K562 (cell line): ENCODE measurements at regions not wholly inside any gene's neighbourhood (a gene's known extent, or its start where the extent isn't known, plus 50 kb on each side); places are given as distances from the start of the nearest gene placed in this dataset.

ENCODE experiments used
- ATAC-seq: fragments of 200-7000 bp; cut with Tn5 transposase; 3 replicates; pipeline ENCODE4 v1.9.1; 2020; ENCODE audit warnings: moderate library complexity
- BruUV-seq: library from RNA; stranded (reverse); fragments of 400-500 nt; replicated peaks from 2 replicates; lab custom pipeline; 2021; lab: Mats Ljungman, UMichigan
- CTCF ChIA-PET: fragments of 300-600 bp; formaldehyde crosslinking; extraction: SDS; loops from one replicate; lab custom pipeline; 2021; ENCODE audit warnings: low intra/inter-chr PET ratio; lab: Yijun Ruan, JAX
- POLR2A ChIA-PET: fragments of 300-600, 350-650 bp; sonication (Branson Sonifier 250); formaldehyde crosslinking; extraction: SDS; loops from one replicate; lab custom pipeline; 2021; ENCODE audit warnings: antibody characterized with exemption, inconsistent platforms; lab: Yijun Ruan, JAX
- DNase-seq, 4 experiments: peaks; one replicate each; pipeline versions ENCODE4 v3.0.0 to v3.0.0-alpha.2; 2011 to 2018; ENCODE audit warnings: low spot score in 3 of 4, mixed read lengths in 3 of 4; ENCODE audit errors: extremely low read depth in 1 of 4
- FAIRE-seq: peaks from 2 replicates; lab custom pipeline; 2011; peaks lifted over from hg19 to GRCh38; lab: Jason Lieb, UNC
- H2AFZ ChIP-seq: 2 replicates; pipeline ENCODE4 v1.6.0; 2011; ENCODE audit warnings: low read depth, low read length, control low read depth, inconsistent platforms
- H3K27ac ChIP-seq: fragments of 200-600 bp; 3 replicates; pipeline ENCODE4 v1.8.0; 2011; ENCODE audit warnings: low read depth, mild to moderate bottlenecking, control low read depth, inconsistent platforms, low read length, moderate library complexity, mixed read lengths; ENCODE audit errors: extremely low read depth
- H3K27me3 ChIP-seq, 2 experiments: fragments of 300-600 bp in 1 of 2; 2 replicates in 1 of 2; 3 replicates in 1 of 2; pipeline versions ENCODE4 v1.6.0 to v1.8.0; 2011; ENCODE audit warnings: inconsistent platforms in 2 of 2, low read length in 2 of 2, mild to moderate bottlenecking in 1 of 2, mixed read lengths in 1 of 2, moderate library complexity in 1 of 2; ENCODE audit not compliant: control insufficient read depth in 2 of 2, insufficient read depth in 2 of 2
- H3K36me3 ChIP-seq: fragments of 300-600 bp; 3 replicates; pipeline ENCODE4 v1.8.0; 2011; ENCODE audit warnings: mild to moderate bottlenecking, low read length, inconsistent platforms; ENCODE audit not compliant: control insufficient read depth, insufficient read depth
- H3K4me1 ChIP-seq, 2 experiments: fragments of 200-600 bp in 1 of 2; replicated peaks in 1 of 2; 2 replicates in 1 of 2; 3 replicates in 1 of 2; pipeline versions ENCODE4 v1.5.1 to v1.8.0; 2011; ENCODE audit warnings: inconsistent platforms in 2 of 2, low read length in 2 of 2, mild to moderate bottlenecking in 1 of 2, mixed read lengths in 1 of 2, moderate library complexity in 1 of 2; ENCODE audit not compliant: control insufficient read depth in 2 of 2, insufficient read depth in 2 of 2
- H3K4me2 ChIP-seq: 2 replicates; pipeline ENCODE4 v1.6.1; 2011; ENCODE audit warnings: low read length, control low read depth, inconsistent platforms, mixed read lengths; ENCODE audit not compliant: insufficient read depth
- H3K4me3 ChIP-seq: fragments of 200-600 bp; sonication (generic), shearing (Covaris generic); 2 replicates; pipeline ENCODE4 v1.5.1; 2016; ENCODE audit warnings: control low read depth, inconsistent platforms
- H3K79me2 ChIP-seq: fragments of 200-600 bp; 3 replicates; pipeline ENCODE4 v1.8.0; 2011; ENCODE audit warnings: low read length, inconsistent platforms; ENCODE audit not compliant: control insufficient read depth, insufficient read depth
- H3K9ac ChIP-seq, 2 experiments: 2 replicates each; pipeline versions ENCODE4 v1.6.0 to v1.6.1; 2011; ENCODE audit warnings: low read depth in 2 of 2, low read length in 2 of 2, control low read depth in 1 of 2, inconsistent platforms in 1 of 2, mild to moderate bottlenecking in 1 of 2, mixed read lengths in 1 of 2; ENCODE audit not compliant: insufficient read depth in 1 of 2
- H3K9me1 ChIP-seq: one replicate; pipeline ENCODE4 v1.6.0; 2011; ENCODE audit warnings: inconsistent platforms, mild to moderate bottlenecking, low read length, moderate library complexity; ENCODE audit not compliant: control insufficient read depth, insufficient read depth
- H3K9me3 ChIP-seq: replicated peaks from 2 replicates; pipeline ENCODE4 v1.5.1; 2011; ENCODE audit warnings: low read depth, low read length, inconsistent platforms; ENCODE audit not compliant: control insufficient read depth, insufficient read depth
- H4K20me1 ChIP-seq: replicated peaks from 2 replicates; pipeline ENCODE4 v1.6.1; 2011; ENCODE audit warnings: low read length, inconsistent platforms, mixed read lengths; ENCODE audit not compliant: control insufficient read depth, insufficient read depth
- ETV5 ChIP-seq: sonication (generic); formaldehyde crosslinking; IDR thresholded peaks from 2 replicates; pipeline ENCODE4 v1.4.0; 2020; ENCODE audit warnings: low read depth, mild to moderate bottlenecking, missing genetic modification reagents
- ETV6 ChIP-seq, 3 experiments: fragments of 150-350 bp in 1 of 3; sonication (generic) in 1 of 3; formaldehyde crosslinking in 1 of 3; IDR thresholded peaks; 2 replicates each; pipeline versions ENCODE4 v1.6.1 to v1.8.0; 2014 to 2022; ENCODE audit warnings: borderline replicate concordance in 2 of 3, low read depth in 2 of 3, antibody characterized with exemption in 1 of 3, low read length in 1 of 3, mild to moderate bottlenecking in 1 of 3, missing genetic modification reagents in 1 of 3
- FOXK2 ChIP-seq, 2 experiments: fragments of 450-650 bp; IDR thresholded peaks in 1 of 2; conservative IDR thresholded peaks in 1 of 2; 2 replicates each; pipeline ENCODE4 v1.6.1; 2016; ENCODE audit warnings: low read depth in 2 of 2, mild to moderate bottlenecking in 1 of 2
- FOXM1 ChIP-seq, 2 experiments: fragments of 450-650 bp in 1 of 2; sonication (generic) in 1 of 2; formaldehyde crosslinking in 1 of 2; IDR thresholded peaks; 2 replicates each; pipeline versions ENCODE4 v1.6.1 to v1.9.0; 2017 to 2022; ENCODE audit warnings: low read depth in 2 of 2, mild to moderate bottlenecking in 2 of 2, missing genetic modification reagents in 1 of 2, moderate library complexity in 1 of 2
- GTF2A2 ChIP-seq: IDR thresholded peaks from 2 replicates; pipeline ENCODE4 v1.6.1; 2016; ENCODE audit warnings: mild to moderate bottlenecking, missing genetic modification characterization, missing compliant biosample characterization
- KDM1A ChIP-seq, 2 experiments: fragments of 450-650 bp; IDR thresholded peaks; 2 replicates each; pipeline ENCODE4 v1.6.1; 2016; ENCODE audit warnings: mild to moderate bottlenecking in 2 of 2
- KHSRP ChIP-seq: fragments of 450-650 bp; IDR thresholded peaks from 2 replicates; pipeline ENCODE4 v1.6.1; 2017
- TAF7 ChIP-seq: fragments of 450-650 bp; IDR thresholded peaks from 2 replicates; pipeline ENCODE4 v1.6.1; 2016; ENCODE audit warnings: missing genetic modification characterization, missing compliant biosample characterization
- ZNF57 ChIP-seq: fragments of 450-650 bp; formaldehyde crosslinking; IDR thresholded peaks from 2 replicates; pipeline ENCODE4 v1.4.0; 2020; ENCODE audit warnings: mild to moderate bottlenecking, moderate library complexity
- in situ Hi-C: fragments of 300-500 bp; cut with MboI; formaldehyde crosslinking; loops from 4 replicates; pipeline ENCODE4 v1.15.0; 2018; ENCODE audit warnings: inconsistent platforms, mixed read lengths
- intact Hi-C: fragments of 100-400 bp; cut with micrococcal nuclease; formaldehyde crosslinking; loops from 2 replicates; pipeline ENCODE4 v1.14.2; 2022
- TF ChIP-seq, protein P1 (sequence below): fragments of 250-450 bp; sonication (Bioruptor Pico); IDR thresholded peaks from 2 replicates; pipeline ENCODE4 v1.5.0; 2022; ENCODE audit warnings: mild to moderate bottlenecking
- TF ChIP-seq, protein P2 (sequence below): fragments of 250-450 bp; sonication (Bioruptor Pico); IDR thresholded peaks from 2 replicates; pipeline ENCODE4 v1.8.0; 2022; ENCODE audit warnings: moderate library complexity, mild to moderate bottlenecking, inconsistent platforms
- TF ChIP-seq, protein P3 (sequence below): fragments of 250-450 bp; sonication (Bioruptor Pico); IDR thresholded peaks from 2 replicates; pipeline ENCODE4 v1.8.0; 2022; ENCODE audit warnings: moderate library complexity, mild to moderate bottlenecking, inconsistent platforms
- TF ChIP-seq, protein P4 (sequence below): sonication (generic); formaldehyde crosslinking; IDR thresholded peaks from 2 replicates; pipeline ENCODE4 v1.8.1; 2023; ENCODE audit warnings: missing genetic modification reagents, mild to moderate bottlenecking, borderline replicate concordance

DNA sequence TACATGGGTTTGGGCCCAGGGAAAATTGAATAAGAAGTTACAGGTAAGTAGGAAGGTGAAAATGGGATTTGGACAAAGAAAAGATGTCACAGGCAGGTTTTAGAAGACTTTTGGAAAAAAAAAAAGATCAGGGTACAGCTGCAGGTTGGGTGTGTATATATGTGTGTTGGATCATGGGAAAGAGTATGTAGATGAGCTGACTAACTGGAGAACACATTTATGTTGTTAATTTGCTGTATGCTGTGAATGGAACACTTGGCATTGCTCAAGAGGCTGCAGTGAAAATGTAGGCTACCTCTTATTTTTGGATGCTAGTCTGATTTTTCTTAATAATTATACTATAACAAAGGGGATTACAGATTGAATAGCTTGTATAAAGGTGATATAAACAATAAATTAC is 577.7 kb upstream of the USP24 start:
- Histone ChIP-seq H3K9me3 (no peaks in the 10 kb centered on the region), H2AFZ (no peak overlapping the region), H3K4me3 (no peak overlapping the region), H3K36me3 (no peaks in the 10 kb centered on the region), H3K27ac (no peak overlapping the region), H3K9me1 (no peaks in the 10 kb centered on the region), H3K4me2 (no peak overlapping the region), H3K79me2 (no peaks in the 10 kb centered on the region), H3K4me1 (no peaks in the 10 kb centered on the region), H3K9ac (no peak overlapping the region), H3K27me3 (no peaks in the 10 kb centered on the region), H4K20me1 (no peaks in the 10 kb centered on the region)
- ChIA-PET POLR2A (interaction anchor here (0.6 to 0.7 kb wide), 2 partner anchors 54 to 140 kb away, joined by 3 to 5 read pairs; no protein-coding TSS in a partner anchor), CTCF (no interaction called here)
- FAIRE-seq = no peak
- no TSS peak for BruUV-seq
- in situ Hi-C loops (no loop called here), intact Hi-C loops (no loop called here)
- DNase-seq = no peak
- ATAC-seq = no peak
- TF ChIP-seq ETV6 (IDR thresholded peaks at IDR 0.05; ENCODE audit: borderline replicate concordance in 1 of 2, low read depth in 2 of 2, low read length in 1 of 2) (no peak), ETV6 (CRISPR knock-in tag; IDR thresholded peaks at IDR 0.05; ENCODE audit: borderline replicate concordance) (no peak), GTF2A2 (tag) (no peak), FOXK2 (conservative IDR thresholded peaks at IDR 0.05 in 1 of 2, IDR thresholded peaks at IDR 0.05 in 1 of 2; ENCODE audit: low read depth in 2 of 2) (no peak), KHSRP (no peak), KDM1A (IDR thresholded peaks at IDR 0.05) (no peak), TAF7 (tag) (no peak), ETV5 (CRISPR knock-in tag) (no peak), ZNF57 (CRISPR knock-in tag) (no peak), FOXM1 (IDR thresholded peaks at IDR 0.05; ENCODE audit: low read depth) (no peak), FOXM1 (CRISPR knock-in tag; IDR thresholded peaks at IDR 0.05; ENCODE audit: low read depth) (no peak)
- TF ChIP-seq, protein P1, sequence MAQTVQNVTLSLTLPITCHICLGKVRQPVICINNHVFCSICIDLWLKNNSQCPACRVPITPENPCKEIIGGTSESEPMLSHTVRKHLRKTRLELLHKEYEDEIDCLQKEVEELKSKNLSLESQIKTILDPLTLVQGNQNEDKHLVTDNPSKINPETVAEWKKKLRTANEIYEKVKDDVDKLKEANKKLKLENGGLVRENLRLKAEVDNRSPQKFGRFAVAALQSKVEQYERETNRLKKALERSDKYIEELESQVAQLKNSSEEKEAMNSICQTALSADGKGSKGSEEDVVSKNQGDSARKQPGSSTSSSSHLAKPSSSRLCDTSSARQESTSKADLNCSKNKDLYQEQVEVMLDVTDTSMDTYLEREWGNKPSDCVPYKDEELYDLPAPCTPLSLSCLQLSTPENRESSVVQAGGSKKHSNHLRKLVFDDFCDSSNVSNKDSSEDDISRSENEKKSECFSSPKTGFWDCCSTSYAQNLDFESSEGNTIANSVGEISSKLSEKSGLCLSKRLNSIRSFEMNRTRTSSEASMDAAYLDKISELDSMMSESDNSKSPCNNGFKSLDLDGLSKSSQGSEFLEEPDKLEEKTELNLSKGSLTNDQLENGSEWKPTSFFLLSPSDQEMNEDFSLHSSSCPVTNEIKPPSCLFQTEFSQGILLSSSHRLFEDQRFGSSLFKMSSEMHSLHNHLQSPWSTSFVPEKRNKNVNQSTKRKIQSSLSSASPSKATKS = no peak
- TF ChIP-seq, protein P2, sequence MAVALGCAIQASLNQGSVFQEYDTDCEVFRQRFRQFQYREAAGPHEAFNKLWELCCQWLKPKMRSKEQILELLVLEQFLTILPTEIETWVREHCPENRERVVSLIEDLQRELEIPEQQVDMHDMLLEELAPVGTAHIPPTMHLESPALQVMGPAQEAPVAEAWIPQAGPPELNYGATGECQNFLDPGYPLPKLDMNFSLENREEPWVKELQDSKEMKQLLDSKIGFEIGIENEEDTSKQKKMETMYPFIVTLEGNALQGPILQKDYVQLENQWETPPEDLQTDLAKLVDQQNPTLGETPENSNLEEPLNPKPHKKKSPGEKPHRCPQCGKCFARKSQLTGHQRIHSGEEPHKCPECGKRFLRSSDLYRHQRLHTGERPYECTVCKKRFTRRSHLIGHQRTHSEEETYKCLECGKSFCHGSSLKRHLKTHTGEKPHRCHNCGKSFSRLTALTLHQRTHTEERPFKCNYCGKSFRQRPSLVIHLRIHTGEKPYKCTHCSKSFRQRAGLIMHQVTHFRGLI (CRISPR knock-in tag) = no peak
- TF ChIP-seq, protein P3, sequence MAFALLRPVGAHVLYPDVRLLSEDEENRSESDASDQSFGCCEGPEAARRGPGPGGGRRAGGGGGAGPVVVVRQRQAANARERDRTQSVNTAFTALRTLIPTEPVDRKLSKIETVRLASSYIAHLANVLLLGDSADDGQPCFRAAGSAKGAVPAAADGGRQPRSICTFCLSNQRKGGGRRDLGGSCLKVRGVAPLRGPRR (CRISPR knock-in tag) = no peak
- TF ChIP-seq, protein P4, sequence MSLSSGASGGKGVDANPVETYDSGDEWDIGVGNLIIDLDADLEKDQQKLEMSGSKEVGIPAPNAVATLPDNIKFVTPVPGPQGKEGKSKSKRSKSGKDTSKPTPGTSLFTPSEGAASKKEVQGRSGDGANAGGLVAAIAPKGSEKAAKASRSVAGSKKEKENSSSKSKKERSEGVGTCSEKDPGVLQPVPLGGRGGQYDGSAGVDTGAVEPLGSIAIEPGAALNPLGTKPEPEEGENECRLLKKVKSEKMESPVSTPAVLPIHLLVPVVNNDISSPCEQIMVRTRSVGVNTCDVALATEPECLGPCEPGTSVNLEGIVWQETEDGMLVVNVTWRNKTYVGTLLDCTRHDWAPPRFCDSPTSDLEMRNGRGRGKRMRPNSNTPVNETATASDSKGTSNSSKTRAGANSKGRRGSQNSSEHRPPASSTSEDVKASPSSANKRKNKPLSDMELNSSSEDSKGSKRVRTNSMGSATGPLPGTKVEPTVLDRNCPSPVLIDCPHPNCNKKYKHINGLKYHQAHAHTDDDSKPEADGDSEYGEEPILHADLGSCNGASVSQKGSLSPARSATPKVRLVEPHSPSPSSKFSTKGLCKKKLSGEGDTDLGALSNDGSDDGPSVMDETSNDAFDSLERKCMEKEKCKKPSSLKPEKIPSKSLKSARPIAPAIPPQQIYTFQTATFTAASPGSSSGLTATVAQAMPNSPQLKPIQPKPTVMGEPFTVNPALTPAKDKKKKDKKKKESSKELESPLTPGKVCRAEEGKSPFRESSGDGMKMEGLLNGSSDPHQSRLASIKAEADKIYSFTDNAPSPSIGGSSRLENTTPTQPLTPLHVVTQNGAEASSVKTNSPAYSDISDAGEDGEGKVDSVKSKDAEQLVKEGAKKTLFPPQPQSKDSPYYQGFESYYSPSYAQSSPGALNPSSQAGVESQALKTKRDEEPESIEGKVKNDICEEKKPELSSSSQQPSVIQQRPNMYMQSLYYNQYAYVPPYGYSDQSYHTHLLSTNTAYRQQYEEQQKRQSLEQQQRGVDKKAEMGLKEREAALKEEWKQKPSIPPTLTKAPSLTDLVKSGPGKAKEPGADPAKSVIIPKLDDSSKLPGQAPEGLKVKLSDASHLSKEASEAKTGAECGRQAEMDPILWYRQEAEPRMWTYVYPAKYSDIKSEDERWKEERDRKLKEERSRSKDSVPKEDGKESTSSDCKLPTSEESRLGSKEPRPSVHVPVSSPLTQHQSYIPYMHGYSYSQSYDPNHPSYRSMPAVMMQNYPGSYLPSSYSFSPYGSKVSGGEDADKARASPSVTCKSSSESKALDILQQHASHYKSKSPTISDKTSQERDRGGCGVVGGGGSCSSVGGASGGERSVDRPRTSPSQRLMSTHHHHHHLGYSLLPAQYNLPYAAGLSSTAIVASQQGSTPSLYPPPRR (CRISPR knock-in tag) = no peak
